ENCODE measurements at regions not wholly inside any gene's neighbourhood (a gene's known extent, or its start where the extent isn't known, plus 50 kb on each side); places are given as distances from the start of the nearest gene placed in this dataset.

DNA sequence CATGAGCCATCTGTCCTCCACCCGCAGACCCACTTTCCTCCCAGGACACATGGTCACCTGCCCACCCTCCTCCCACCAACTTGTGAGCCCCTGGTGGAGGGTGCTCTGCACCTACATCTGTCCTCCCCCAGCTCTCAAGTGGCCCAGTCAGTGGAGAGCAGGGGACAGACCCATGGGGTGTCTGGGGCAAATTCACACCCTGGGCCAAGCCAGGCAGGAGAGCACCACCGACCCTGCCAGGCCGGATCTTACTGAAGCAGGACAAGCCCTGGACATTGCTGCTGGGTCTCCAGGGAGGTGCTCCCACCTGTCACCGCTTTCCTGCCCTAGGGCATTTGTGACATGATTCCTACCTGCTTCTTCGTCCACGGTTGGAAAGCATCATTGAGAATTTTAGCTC, 221.6 kb downstream of the TUBA3C start:
- TF ChIP-seq, protein P1, sequence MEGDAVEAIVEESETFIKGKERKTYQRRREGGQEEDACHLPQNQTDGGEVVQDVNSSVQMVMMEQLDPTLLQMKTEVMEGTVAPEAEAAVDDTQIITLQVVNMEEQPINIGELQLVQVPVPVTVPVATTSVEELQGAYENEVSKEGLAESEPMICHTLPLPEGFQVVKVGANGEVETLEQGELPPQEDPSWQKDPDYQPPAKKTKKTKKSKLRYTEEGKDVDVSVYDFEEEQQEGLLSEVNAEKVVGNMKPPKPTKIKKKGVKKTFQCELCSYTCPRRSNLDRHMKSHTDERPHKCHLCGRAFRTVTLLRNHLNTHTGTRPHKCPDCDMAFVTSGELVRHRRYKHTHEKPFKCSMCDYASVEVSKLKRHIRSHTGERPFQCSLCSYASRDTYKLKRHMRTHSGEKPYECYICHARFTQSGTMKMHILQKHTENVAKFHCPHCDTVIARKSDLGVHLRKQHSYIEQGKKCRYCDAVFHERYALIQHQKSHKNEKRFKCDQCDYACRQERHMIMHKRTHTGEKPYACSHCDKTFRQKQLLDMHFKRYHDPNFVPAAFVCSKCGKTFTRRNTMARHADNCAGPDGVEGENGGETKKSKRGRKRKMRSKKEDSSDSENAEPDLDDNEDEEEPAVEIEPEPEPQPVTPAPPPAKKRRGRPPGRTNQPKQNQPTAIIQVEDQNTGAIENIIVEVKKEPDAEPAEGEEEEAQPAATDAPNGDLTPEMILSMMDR (IDR thresholded peaks at IDR 0.05; ENCODE audit: insufficient read depth, low read length): no peak
- TF ChIP-seq, protein P2, sequence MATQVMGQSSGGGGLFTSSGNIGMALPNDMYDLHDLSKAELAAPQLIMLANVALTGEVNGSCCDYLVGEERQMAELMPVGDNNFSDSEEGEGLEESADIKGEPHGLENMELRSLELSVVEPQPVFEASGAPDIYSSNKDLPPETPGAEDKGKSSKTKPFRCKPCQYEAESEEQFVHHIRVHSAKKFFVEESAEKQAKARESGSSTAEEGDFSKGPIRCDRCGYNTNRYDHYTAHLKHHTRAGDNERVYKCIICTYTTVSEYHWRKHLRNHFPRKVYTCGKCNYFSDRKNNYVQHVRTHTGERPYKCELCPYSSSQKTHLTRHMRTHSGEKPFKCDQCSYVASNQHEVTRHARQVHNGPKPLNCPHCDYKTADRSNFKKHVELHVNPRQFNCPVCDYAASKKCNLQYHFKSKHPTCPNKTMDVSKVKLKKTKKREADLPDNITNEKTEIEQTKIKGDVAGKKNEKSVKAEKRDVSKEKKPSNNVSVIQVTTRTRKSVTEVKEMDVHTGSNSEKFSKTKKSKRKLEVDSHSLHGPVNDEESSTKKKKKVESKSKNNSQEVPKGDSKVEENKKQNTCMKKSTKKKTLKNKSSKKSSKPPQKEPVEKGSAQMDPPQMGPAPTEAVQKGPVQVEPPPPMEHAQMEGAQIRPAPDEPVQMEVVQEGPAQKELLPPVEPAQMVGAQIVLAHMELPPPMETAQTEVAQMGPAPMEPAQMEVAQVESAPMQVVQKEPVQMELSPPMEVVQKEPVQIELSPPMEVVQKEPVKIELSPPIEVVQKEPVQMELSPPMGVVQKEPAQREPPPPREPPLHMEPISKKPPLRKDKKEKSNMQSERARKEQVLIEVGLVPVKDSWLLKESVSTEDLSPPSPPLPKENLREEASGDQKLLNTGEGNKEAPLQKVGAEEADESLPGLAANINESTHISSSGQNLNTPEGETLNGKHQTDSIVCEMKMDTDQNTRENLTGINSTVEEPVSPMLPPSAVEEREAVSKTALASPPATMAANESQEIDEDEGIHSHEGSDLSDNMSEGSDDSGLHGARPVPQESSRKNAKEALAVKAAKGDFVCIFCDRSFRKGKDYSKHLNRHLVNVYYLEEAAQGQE (IDR thresholded peaks at IDR 0.05; ENCODE audit: insufficient replicate concordance, low read depth): no peak
- TF ChIP-seq POLR2AphosphoS5 (IDR thresholded peaks at IDR 0.05; ENCODE audit: low read depth) (no peak), GABPA (IDR thresholded peaks at IDR 0.05; ENCODE audit: low read depth) (no peak), SPI1 (IDR thresholded peaks at IDR 0.05; ENCODE audit: borderline replicate concordance, low read depth) (no peak)
